ENCODE measurements at regions not wholly inside any gene's neighbourhood (a gene's known extent, or its start where the extent isn't known, plus 50 kb on each side); places are given as distances from the start of the nearest gene placed in this dataset.
"Not testable (repeated sequence)": the region's sequence is repeated elsewhere in the genome, so short reads cannot be mapped to it uniquely, and the experiment has no call there.

DNA sequence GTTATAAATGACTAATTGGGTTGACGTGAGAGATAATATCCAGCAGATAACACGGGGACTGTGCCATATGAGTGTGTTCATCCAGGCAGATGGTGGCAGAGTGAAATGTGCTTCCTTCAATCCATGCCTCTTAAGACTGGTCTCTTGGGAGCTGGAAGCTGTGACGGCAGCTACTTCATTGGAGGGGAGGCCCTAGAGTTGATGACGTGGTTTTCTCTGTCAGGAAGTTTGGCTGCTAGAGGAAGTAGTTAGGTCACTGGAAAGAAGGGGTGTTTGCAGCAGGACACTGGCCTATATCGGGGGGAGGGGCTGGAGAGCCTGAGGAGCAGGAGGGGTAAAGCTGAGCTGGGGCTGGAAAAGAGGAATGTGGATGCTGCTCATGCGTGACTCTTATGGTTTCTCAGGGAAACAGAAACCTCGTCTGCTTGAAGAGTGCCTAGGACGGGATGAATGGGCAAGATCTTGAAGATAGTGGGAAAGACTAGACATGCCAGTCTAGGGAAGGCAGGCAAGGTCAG lies 3051.6 kb downstream of the RPIA start:
- H3K4me1 ChIP-seq; H3K27me3 ChIP-seq; H3K36me3 ChIP-seq; H3K27ac ChIP-seq; H3K9me3 ChIP-seq; H3K4me3 ChIP-seq; DNase-seq (ENCODE audit: low spot score in 2 of 2): not testable (repeated sequence)
- WGBS, 2 donors: 68 to 75% methylated on average over 8 of the region's 8 CpGs

DNA sequence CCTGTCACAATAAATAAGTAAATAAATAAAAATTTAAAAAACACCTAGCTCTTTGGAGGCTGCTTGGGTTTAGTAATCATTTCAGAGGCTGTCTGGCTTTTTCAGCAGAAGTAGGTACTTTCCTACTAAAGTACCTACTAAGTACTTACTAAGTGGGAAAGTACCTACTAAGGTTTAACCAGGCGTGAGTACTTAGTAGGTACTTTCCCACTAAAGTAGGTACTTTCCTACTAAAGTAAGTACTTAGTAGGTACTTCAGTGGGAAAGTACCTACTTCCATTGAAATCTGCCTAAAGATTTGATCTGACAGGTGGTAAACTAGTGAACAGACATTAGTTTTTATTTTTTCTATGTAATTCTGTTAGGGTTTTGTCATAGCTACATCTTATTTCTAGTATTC lies 3052.4 kb downstream of the RPIA start:
- H3K27me3 ChIP-seq; H3K36me3 ChIP-seq; H3K4me1 ChIP-seq; DNase-seq (ENCODE audit: low spot score in 2 of 2); H3K27ac ChIP-seq; H3K4me3 ChIP-seq; H3K9me3 ChIP-seq: not testable (repeated sequence)
- 59 to 76% methylated on average over 1 of the region's 1 CpG for WGBS, 2 donors

DNA sequence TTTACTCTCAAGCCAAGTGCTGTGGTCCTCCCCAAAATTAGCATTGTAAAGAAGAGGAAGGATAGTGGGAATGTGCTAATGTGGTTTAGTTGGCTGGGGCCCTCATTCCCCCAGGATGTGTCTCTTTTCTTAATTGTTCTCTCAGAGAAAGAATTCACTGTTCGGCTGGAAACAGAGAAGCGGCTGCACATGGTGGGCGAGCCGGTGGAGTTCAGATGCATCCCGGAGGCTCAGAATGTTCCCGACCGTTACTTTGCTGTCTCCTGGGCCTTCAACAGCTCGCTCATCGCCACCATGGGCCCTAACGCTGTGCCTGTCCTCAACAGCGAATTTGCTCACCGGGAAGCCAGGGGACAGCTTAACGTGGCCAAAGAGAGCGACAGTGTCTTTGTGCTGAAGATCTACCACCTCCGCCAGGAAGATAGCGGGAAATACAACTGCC lies 3053.2 kb downstream of the RPIA start:
- H3K27me3 ChIP-seq; H3K36me3 ChIP-seq; H3K9me3 ChIP-seq; H3K27ac ChIP-seq; H3K4me3 ChIP-seq; DNase-seq (ENCODE audit: low spot score in 2 of 2); H3K4me1 ChIP-seq: not testable (repeated sequence)
- 65 to 66% methylated on average over 11 to 15 of the region's 16 CpGs for WGBS, 2 donors

DNA sequence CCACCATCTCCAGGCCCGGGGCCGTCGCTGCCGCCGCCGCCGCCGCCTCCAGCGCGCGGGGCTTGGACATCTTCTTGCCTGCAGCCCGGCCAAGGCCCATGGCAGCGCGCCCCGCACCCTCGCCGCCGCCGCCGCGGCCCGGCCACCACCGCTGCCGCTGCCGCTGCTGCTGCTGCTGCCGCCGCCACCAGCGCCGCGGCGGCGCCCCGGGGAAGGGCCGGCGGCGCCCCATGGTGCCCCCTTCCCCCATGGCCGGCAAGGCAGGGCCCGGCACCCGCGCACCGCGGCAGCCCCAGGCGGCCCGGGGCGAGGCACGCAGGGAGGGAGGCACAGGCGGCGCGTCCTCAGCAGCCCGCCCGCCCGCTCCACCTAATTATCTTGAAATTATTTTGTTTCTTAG lies 3057.4 kb downstream of the RPIA start:
- 32 to 34% methylated on average over 24 to 32 of the region's 52 CpGs for WGBS, 2 donors
- Histone ChIP-seq H3K4me3 (peak overlapping the region in 1 of 4 donors; percentile 26), H3K27ac (no peak overlapping the region), H3K9me3 (peaks cover 0 to 3% (median 0%) of the 10 kb centered on the region in 4 donors), H3K27me3 (no peaks in the 10 kb centered on the region), H3K36me3 (no peaks in the 10 kb centered on the region), H3K4me1 (no peaks in the 10 kb centered on the region)
- TF ChIP-seq POLR2A (IDR thresholded peaks at IDR 0.05) (no peak), EP300 (IDR thresholded peaks at IDR 0.05) (no peak)
- TF ChIP-seq, protein P1, sequence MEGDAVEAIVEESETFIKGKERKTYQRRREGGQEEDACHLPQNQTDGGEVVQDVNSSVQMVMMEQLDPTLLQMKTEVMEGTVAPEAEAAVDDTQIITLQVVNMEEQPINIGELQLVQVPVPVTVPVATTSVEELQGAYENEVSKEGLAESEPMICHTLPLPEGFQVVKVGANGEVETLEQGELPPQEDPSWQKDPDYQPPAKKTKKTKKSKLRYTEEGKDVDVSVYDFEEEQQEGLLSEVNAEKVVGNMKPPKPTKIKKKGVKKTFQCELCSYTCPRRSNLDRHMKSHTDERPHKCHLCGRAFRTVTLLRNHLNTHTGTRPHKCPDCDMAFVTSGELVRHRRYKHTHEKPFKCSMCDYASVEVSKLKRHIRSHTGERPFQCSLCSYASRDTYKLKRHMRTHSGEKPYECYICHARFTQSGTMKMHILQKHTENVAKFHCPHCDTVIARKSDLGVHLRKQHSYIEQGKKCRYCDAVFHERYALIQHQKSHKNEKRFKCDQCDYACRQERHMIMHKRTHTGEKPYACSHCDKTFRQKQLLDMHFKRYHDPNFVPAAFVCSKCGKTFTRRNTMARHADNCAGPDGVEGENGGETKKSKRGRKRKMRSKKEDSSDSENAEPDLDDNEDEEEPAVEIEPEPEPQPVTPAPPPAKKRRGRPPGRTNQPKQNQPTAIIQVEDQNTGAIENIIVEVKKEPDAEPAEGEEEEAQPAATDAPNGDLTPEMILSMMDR (IDR thresholded peaks at IDR 0.05): no peak
- no peak for DNase-seq (ENCODE audit: low spot score in 2 of 2)

- H3K36me3 ChIP-seq; H3K9me3 ChIP-seq; H3K4me1 ChIP-seq; H3K27me3 ChIP-seq; H3K27ac ChIP-seq; H3K4me3 ChIP-seq; DNase-seq (ENCODE audit: low spot score in 2 of 2): not testable (repeated sequence)
- 85 to 86% methylated on average over 8 to 10 of the region's 12 CpGs for WGBS, 2 donors
Observed at GRCh38 chr2:91749665-91750064, 3058.2 kb downstream of the RPIA start.

DNA sequence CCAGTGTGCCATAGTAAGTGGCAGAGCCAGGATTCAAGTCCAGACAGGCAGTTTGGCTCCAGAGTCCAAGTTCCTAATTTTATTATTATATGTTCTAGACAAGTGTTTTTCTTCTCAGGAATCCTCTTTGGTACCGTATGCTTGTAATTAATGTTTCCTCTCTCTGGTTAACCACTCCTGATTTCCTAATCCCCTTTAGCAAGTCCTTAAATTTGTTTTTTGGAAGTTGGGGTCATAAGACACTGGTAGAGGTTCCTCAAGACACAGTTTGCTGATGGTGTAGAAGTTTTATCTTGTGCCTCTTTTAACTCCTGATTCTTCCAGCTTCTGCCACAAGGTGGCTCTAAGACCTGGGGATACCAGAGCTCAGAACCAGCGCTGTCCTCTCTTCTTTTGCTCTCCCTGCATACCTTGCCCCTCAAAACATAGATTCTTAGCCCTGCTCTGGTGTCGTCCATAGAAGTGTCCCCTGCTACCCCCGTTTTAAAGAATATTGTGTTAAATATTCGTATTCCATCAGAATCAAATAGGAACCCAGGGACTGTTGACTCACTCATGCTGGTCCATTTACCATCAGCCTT lies 3068.0 kb downstream of the RPIA start:
- not testable (repeated sequence) for DNase-seq (ENCODE audit: low spot score in 2 of 2); H3K36me3 ChIP-seq; H3K9me3 ChIP-seq; H3K4me3 ChIP-seq; H3K4me1 ChIP-seq; H3K27ac ChIP-seq; H3K27me3 ChIP-seq
- 18 to 28% methylated on average over 5 of the region's 5 CpGs for WGBS, 2 donors

DNA sequence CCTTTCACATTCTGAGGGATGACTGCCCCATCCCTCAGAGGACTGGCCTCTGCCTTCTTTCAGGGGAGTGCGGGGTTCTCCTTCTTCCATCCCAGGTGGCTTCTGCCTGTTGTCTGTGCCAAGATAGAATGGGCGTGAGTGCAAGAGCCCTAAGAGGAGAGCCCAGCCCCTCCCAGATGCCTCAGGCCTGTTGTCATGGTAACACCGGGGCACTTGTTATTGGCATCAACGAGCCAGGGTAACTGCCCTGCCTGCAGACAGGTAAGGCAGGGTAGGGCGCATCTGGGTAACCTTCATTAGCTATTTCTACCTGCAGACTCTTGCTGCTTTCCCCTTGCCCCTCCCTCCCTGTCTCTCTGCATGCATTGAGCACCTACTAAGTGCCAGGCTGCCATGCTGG lies 3069.2 kb downstream of the RPIA start:
- not testable (repeated sequence) for H3K36me3 ChIP-seq; H3K27me3 ChIP-seq; H3K9me3 ChIP-seq; H3K4me1 ChIP-seq; DNase-seq (ENCODE audit: low spot score in 2 of 2); H3K4me3 ChIP-seq; H3K27ac ChIP-seq
- 72 to 76% methylated on average over 5 of the region's 5 CpGs for WGBS, 2 donors

DNA sequence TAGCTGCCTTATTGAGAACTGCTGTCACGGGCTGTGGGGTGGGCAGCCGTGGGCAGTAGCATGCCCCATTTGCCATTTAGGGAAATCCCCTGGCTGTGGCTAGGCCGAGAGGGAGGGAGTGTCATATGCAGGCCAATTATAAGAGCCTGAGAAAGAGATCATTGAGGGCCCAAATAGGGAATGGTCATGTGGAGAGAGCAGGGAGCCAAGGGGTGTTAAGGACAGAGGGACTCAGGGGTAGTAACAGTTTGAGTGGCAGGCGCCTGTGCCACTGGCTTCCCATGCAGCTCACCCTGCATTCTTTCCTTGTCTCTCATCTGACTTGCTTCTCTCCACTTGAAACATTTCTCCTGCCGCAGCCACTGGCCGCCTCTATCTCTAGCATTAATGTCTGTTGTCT lies 3070.8 kb downstream of the RPIA start:
- not testable (repeated sequence) for DNase-seq (ENCODE audit: low spot score in 2 of 2); H3K4me3 ChIP-seq; H3K27ac ChIP-seq; H3K9me3 ChIP-seq; H3K4me1 ChIP-seq; H3K36me3 ChIP-seq; H3K27me3 ChIP-seq
- WGBS, 2 donors: 94 to 96% methylated on average over 3 of the region's 6 CpGs

GRCh38 chr2:91763710-91764109 lies 3072.2 kb downstream of the RPIA start:
- H3K4me1 ChIP-seq; H3K4me3 ChIP-seq; H3K36me3 ChIP-seq; H3K27me3 ChIP-seq; DNase-seq (ENCODE audit: low spot score in 2 of 2); H3K27ac ChIP-seq; H3K9me3 ChIP-seq: not testable (repeated sequence)
- WGBS, 2 donors: 42 to 85% methylated on average over 2 to 3 of the region's 4 CpGs

GRCh38 chr2:91764581-91765002 lies 3073.1 kb downstream of the RPIA start:
- not testable (repeated sequence) for H3K4me3 ChIP-seq; H3K27me3 ChIP-seq; H3K9me3 ChIP-seq; H3K4me1 ChIP-seq; H3K27ac ChIP-seq; H3K36me3 ChIP-seq; DNase-seq (ENCODE audit: low spot score in 2 of 2)
- 50 to 64% methylated on average over 5 of the region's 5 CpGs for WGBS, 2 donors

DNA sequence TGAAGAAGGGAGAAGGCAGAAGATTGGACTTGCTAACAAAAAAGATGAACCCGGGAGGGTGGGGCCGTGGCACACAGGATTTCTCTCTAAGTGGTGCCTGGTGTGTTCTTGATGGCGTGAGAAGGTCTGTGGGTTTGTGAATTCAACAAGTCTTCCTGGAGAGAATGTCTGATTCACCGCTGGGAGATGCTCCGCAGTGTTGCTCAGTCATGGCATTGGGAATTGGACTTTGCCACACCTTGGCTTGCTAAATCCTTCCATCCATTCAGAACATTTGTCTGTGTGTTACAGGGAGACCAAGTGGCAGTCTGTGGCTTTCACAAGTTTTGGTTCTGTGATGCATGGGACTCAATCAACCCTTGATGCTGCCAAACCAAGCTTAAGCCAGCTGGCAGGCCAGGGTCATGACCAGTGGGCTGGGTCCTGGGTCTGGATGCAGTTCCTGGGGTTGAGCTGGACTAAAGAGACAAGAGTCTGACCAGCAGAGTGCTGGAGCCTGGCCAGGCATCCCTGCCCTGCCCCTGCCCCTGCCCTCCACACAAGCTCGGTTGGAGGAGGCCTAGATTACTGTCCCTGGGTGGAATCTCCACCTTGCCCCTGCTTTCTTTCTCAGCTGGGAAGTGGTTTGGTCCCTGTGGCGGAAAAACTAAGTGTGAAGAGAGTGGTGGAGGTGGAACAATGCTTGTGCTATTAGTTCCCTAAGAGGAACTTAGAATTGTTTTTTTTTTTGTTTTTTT lies 3073.7 kb downstream of the RPIA start:
- not testable (repeated sequence) for H3K4me1 ChIP-seq; H3K27ac ChIP-seq; DNase-seq (ENCODE audit: low spot score in 2 of 2); H3K36me3 ChIP-seq; H3K27me3 ChIP-seq; H3K4me3 ChIP-seq; H3K9me3 ChIP-seq
- WGBS, 2 donors: 68 to 71% methylated on average over 3 to 4 of the region's 7 CpGs

DNA sequence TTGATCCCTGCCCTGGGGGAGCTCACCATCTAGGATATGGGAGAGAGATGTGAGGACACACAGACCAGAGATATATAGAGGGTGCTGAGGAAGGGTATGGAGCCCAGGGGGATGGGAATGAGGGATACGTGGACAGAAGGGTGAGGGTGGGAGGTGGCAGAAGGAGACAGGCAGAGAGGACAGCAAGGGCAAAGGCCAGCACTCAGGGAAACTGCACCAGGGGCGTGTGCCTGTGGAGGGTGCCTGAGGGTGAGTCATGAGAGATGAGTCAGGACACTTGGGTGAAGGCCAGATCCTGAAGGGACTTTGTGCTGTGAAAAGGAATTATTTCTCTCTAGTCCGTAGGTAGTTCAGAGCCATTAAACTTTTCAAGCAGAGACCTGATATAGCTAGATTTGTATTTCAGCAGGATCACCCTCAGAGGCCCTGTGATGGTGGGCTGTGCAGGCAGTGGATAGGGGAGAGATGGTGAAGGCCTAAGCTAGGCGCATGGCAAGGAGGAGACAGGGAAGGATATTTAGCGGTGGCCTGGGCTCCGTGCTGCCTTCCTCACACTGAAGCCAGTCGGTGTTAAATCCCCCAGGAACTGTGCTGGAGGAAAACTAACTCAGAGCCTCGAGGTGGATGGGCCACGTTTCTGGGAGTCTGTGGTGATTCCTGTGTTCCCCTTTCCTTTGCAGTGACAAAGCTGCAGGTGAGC lies 3075.0 kb downstream of the RPIA start:
- WGBS, 2 donors: 60 to 68% methylated on average over 7 to 8 of the region's 9 CpGs
- not testable (repeated sequence) for H3K36me3 ChIP-seq, H3K27me3 ChIP-seq, H3K4me3 ChIP-seq, H3K27ac ChIP-seq, H3K9me3 ChIP-seq, H3K4me1 ChIP-seq
- peak; percentile 39 to 58 for DNase-seq (ENCODE audit: low spot score in 2 of 2)
